Suprapubic skin (tissue), 4 donors: ENCODE measurements at regions not wholly inside any gene's neighbourhood (a gene's known extent, or its start where the extent isn't known, plus 50 kb on each side); places are given as distances from the start of the nearest gene placed in this dataset.

Experiments
- CTCF ChIP-seq, 2 donors: fragments of 200-600 bp in 1 of 2; fragments of 450-650 bp in 1 of 2; sonication (generic) in 1 of 2; IDR thresholded peaks; one replicate each; pipeline ENCODE4 v1.5.1; 2016 to 2019; ENCODE audit warnings: antibody characterized with exemption in 2 of 2, mild to moderate bottlenecking in 1 of 2, moderate library complexity in 1 of 2
- EP300 ChIP-seq: sonication (generic); formaldehyde crosslinking; IDR thresholded peaks from one replicate; pipeline ENCODE4 v1.6.1; 2017; ENCODE audit warnings: antibody characterized with exemption
- POLR2A ChIP-seq, 2 donors: fragments of 450-650 bp; IDR thresholded peaks; one replicate each; pipeline ENCODE4 v1.6.1; 2017; ENCODE audit warnings: antibody characterized with exemption in 2 of 2, mild to moderate bottlenecking in 2 of 2, moderate library complexity in 2 of 2
- POLR2AphosphoS5 ChIP-seq, 3 donors: sonication (generic); formaldehyde crosslinking; IDR thresholded peaks; one replicate each; pipeline ENCODE4 v1.6.1; 2017; ENCODE audit warnings: antibody characterized with exemption in 3 of 3

- no peak for TF ChIP-seq EP300
- no peak for TF ChIP-seq CTCF (IDR thresholded peaks at IDR 0.05)
- TF ChIP-seq POLR2A (IDR thresholded peaks at IDR 0.05) = no peak
- no peak for TF ChIP-seq POLR2AphosphoS5 (IDR thresholded peaks at IDR 0.05)
Observed at GRCh38 chrX:109813236-109813635, 80.2 kb upstream of the ACSL4 start.
